Pancreas (tissue), 10 donors: ENCODE measurements at regions not wholly inside any gene's neighbourhood (a gene's known extent, or its start where the extent isn't known, plus 50 kb on each side); places are given as distances from the start of the nearest gene placed in this dataset.
A peak's percentile ranks its signal among the peaks of the same experiment; 100 is the strongest.

Experiments
- ATAC-seq, 4 donors: fragments of 200-7000 bp; cut with Tn5 transposase; one replicate each; pipeline versions ENCODE4 v1.8.0 to v1.9.1; 2020; ENCODE audit warnings: mild to moderate bottlenecking in 4 of 4, moderate library complexity in 4 of 4
- DNase-seq, 6 donors: peaks; one replicate each; pipeline ENCODE4 v3.0.0-alpha.2; 2020
- FAIRE-seq: peaks from 2 replicates; lab custom pipeline; 2012; peaks lifted over from hg19 to GRCh38; lab: Jason Lieb, UNC
- H3K27ac ChIP-seq, 4 donors: fragments of 200-600 bp; sonication (generic); 1 replicate in 3 of 4; 2 replicates in 1 of 4; pipeline versions ENCODE4 v1.5.0 to v1.8.0; 2020
- H3K27me3 ChIP-seq, 4 donors: fragments of 200-600 bp; one replicate each; pipeline ENCODE4 v1.8.0; 2021
- H3K36me3 ChIP-seq, 3 donors: fragments of 200-600 bp; sonication (generic) in 1 of 3; one replicate each; pipeline versions ENCODE4 v1.5.0 to v1.8.0; 2020 to 2021
- H3K4me1 ChIP-seq, 3 donors: fragments of 200-600 bp; one replicate each; pipeline ENCODE4 v1.8.0; 2021
- H3K4me3 ChIP-seq, 4 donors: fragments of 200-600 bp; sonication (generic) in 2 of 4; one replicate each; pipeline versions ENCODE4 v1.5.0 to v1.8.0; 2020 to 2021
- H3K9me3 ChIP-seq, 4 donors: fragments of 200-600 bp; one replicate each; pipeline ENCODE4 v1.8.0; 2021
- CTCF ChIP-seq, 4 donors: fragments of 200-600 bp; sonication (generic) in 3 of 4; IDR thresholded peaks; one replicate each; pipeline versions ENCODE4 v1.5.0 to v1.8.0; 2021; ENCODE audit warnings: antibody characterized with exemption in 4 of 4
- WGBS, 2 donors: extraction: QIAGEN DNeasy Blood & Tissue Kit; methylation state at CpG; one replicate each; pipeline ENCODE4 v1.1.7; 2013; 5-methylcytosine and 5-hydroxymethylcytosine counted together
- intact Hi-C, 3 donors: fragments of 100-400 bp; cut with DNase I; formaldehyde crosslinking; loops; one replicate each; pipeline versions ENCODE4 v1.11.1 to v1.14.2; 2022
- donor health status: healthy with polysubstance abuse.
- donor health status: DM: no; HTN: no; CAD: no; lungs with moderate emphysema.
- donor health status: DM: no; HTN: no; CAD: no.
- donor health status: control.
- donor health status: control.
- donor health status: Bipolar disorder and iron deficiency.
- donor health status: DM: yes; HTN: yes; CAD: no.
- donor health status: DM: no; HTN: no; CAD: no.
- donor health status: DM: no; HTN: no; CAD: no.
- donor health status: DM: yes; HTN: yes; CAD: no.

- DNase-seq (no peak), ATAC-seq (no peak), FAIRE-seq (no peak)
- intact Hi-C loops = no loop called here
- H3K27ac ChIP-seq = no peak overlapping the region
- H3K27me3 ChIP-seq = no peaks in the 10 kb centered on the region
- no peaks in the 10 kb centered on the region for H3K36me3 ChIP-seq
- TF ChIP-seq CTCF (IDR thresholded peaks at IDR 0.05) = no peak
- no peak overlapping the region for H3K4me3 ChIP-seq
- no peaks in the 10 kb centered on the region for H3K9me3 ChIP-seq
- 70 to 71% methylated on average over 3 of the region's 3 CpGs for WGBS, 2 donors
- no peaks in the 10 kb centered on the region for H3K4me1 ChIP-seq
Observed at GRCh38 chr2:147679191-147679954, 165.5 kb upstream of the ACVR2A start.

GRCh38 chr2:147665105-147665504, 179.7 kb upstream of the ACVR2A start:
- Histone ChIP-seq H3K27ac (no peak overlapping the region), H3K9me3 (no peaks in the 10 kb centered on the region), H3K36me3 (no peaks in the 10 kb centered on the region), H3K4me1 (no peaks in the 10 kb centered on the region), H3K27me3 (no peaks in the 10 kb centered on the region), H3K4me3 (no peak overlapping the region)
- peak in 1 of 4 donors; percentile 39 for ATAC-seq
- no peak for FAIRE-seq
- no peak for DNase-seq
- 71 to 95% methylated on average over 2 of the region's 2 CpGs for WGBS, 2 donors
- TF ChIP-seq CTCF (IDR thresholded peaks at IDR 0.05) = no peak
- intact Hi-C loops = no loop called here

- no peaks in the 10 kb centered on the region for H3K27me3 ChIP-seq
- H3K36me3 ChIP-seq = no peaks in the 10 kb centered on the region
- no peaks in the 10 kb centered on the region for H3K9me3 ChIP-seq
- no peak overlapping the region for H3K27ac ChIP-seq
- WGBS, 2 donors = 66 to 82% methylated on average over 2 of the region's 2 CpGs
- H3K4me3 ChIP-seq = no peak overlapping the region
- FAIRE-seq (no peak), ATAC-seq (no peak), DNase-seq (no peak)
- TF ChIP-seq CTCF (IDR thresholded peaks at IDR 0.05) = no peak
- H3K4me1 ChIP-seq = no peaks in the 10 kb centered on the region
- intact Hi-C loops = no loop called here
Observed at GRCh38 chr2:147663962-147664361, 180.9 kb upstream of the ACVR2A start.

- FAIRE-seq (no peak), ATAC-seq (no peak), DNase-seq (no peak)
- TF ChIP-seq CTCF (IDR thresholded peaks at IDR 0.05) = no peak
- Histone ChIP-seq H3K4me3 (no peak overlapping the region), H3K27ac (no peak overlapping the region), H3K27me3 (no peaks in the 10 kb centered on the region), H3K36me3 (no peaks in the 10 kb centered on the region), H3K4me1 (no peaks in the 10 kb centered on the region), H3K9me3 (no peaks in the 10 kb centered on the region)
- WGBS, 2 donors = 73 to 79% methylated on average over 5 of the region's 5 CpGs
- intact Hi-C loops = no loop called here
Observed at GRCh38 chr2:147663153-147663961, 181.5 kb upstream of the ACVR2A start.

- FAIRE-seq (no peak), DNase-seq (no peak), ATAC-seq (no peak)
- no peaks in the 10 kb centered on the region for H3K9me3 ChIP-seq
- no peak overlapping the region for H3K27ac ChIP-seq
- H3K27me3 ChIP-seq = no peaks in the 10 kb centered on the region
- TF ChIP-seq CTCF (IDR thresholded peaks at IDR 0.05) = no peak
- WGBS, 2 donors = 91 to 94% methylated on average over 4 of the region's 4 CpGs
- no peak overlapping the region for H3K4me3 ChIP-seq
- intact Hi-C loops = no loop called here
- H3K4me1 ChIP-seq = no peaks in the 10 kb centered on the region
- H3K36me3 ChIP-seq = no peaks in the 10 kb centered on the region
Observed at GRCh38 chr2:147662221-147662620, 182.6 kb upstream of the ACVR2A start.
